Caco-2 (cell line): ENCODE measurements at regions not wholly inside any gene's neighbourhood (a gene's known extent, or its start where the extent isn't known, plus 50 kb on each side); places are given as distances from the start of the nearest gene placed in this dataset.

Source experiments
- BruUV-seq: library from RNA; stranded (reverse); fragments of 400-500 nt; replicated peaks from 2 replicates; lab custom pipeline; 2021; lab: Mats Ljungman, UMichigan
- CTCF ChIA-PET: fragments of 300-600 bp; sonication (Branson Sonifier 250); formaldehyde crosslinking; loops from one replicate; lab custom pipeline; 2022; ENCODE audit warnings: antibody characterized with exemption; lab: Charles Lee
- POLR2A ChIA-PET: fragments of 300-600 bp; sonication (Branson Sonifier 250); formaldehyde crosslinking; loops from one replicate; lab custom pipeline; 2022; ENCODE audit warnings: antibody characterized with exemption; lab: Charles Lee
- DNase-seq, 2 experiments: peaks; one replicate each; pipeline versions ENCODE4 v3.0.0 to v3.0.0-alpha.2; 2020 to 2022
- H3K27me3 ChIP-seq: replicated peaks from 2 replicates; pipeline ENCODE4 v1.6.0; 2011; ENCODE audit warnings: low read length; ENCODE audit not compliant: control insufficient read depth, insufficient read depth
- H3K36me3 ChIP-seq: 2 replicates; pipeline ENCODE4 v1.5.1; 2011; ENCODE audit warnings: low read length; ENCODE audit not compliant: control insufficient read depth, insufficient read depth
- H3K4me1 ChIP-seq: fragments of 250-450 bp; sonication (Bioruptor Pico); 2 replicates; pipeline ENCODE4 v1.5.1; 2020; ENCODE audit warnings: mild to moderate bottlenecking
- H3K4me3 ChIP-seq: 2 replicates; pipeline ENCODE4 v1.5.1; 2011; ENCODE audit warnings: low read depth, mild to moderate bottlenecking, control low read depth, low read length
- H3K9me3 ChIP-seq: fragments of 250-450 bp; sonication (Bioruptor Pico); 2 replicates; pipeline ENCODE4 v1.5.1; 2020; ENCODE audit warnings: mild to moderate bottlenecking, moderate library complexity
- H3K27ac Mint-ChIP-seq: one replicate; pipeline ENCODE4 v1.8.0; 2022; ENCODE audit warnings: mixed read lengths; ENCODE audit not compliant: unreplicated experiment
- H3K27me3 Mint-ChIP-seq: one replicate; pipeline ENCODE4 v1.8.0; 2022; ENCODE audit warnings: mixed read lengths; ENCODE audit not compliant: insufficient read depth, unreplicated experiment
- H3K36me3 Mint-ChIP-seq: one replicate; pipeline ENCODE4 v1.8.0; 2022; ENCODE audit warnings: mild to moderate bottlenecking, mixed read lengths; ENCODE audit not compliant: insufficient read depth, unreplicated experiment
- H3K4me1 Mint-ChIP-seq: one replicate; pipeline ENCODE4 v1.8.0; 2022; ENCODE audit warnings: low read depth, mixed read lengths; ENCODE audit not compliant: unreplicated experiment
- H3K4me3 Mint-ChIP-seq: one replicate; pipeline ENCODE4 v1.8.0; 2022; ENCODE audit warnings: mild to moderate bottlenecking, moderate library complexity, mixed read lengths; ENCODE audit not compliant: unreplicated experiment
- H3K9me3 Mint-ChIP-seq: one replicate; pipeline ENCODE4 v1.8.0; 2022; ENCODE audit warnings: mixed read lengths; ENCODE audit not compliant: unreplicated experiment
- intact Hi-C: fragments of 100-400 bp; cut with micrococcal nuclease; formaldehyde crosslinking; loops from one replicate; pipeline ENCODE4 v1.10.0; 2022; ENCODE audit not compliant: unreplicated experiment
- TF ChIP-seq, protein P1 (sequence below), 2 experiments: fragments of 200-600 bp in 1 of 2; IDR thresholded peaks; 1 replicate in 1 of 2; 2 replicates in 1 of 2; pipeline versions ENCODE4 v1.5.1 to v1.8.0; 2011 to 2022; ENCODE audit warnings: antibody characterized with exemption in 1 of 2, control low read depth in 1 of 2, inconsistent platforms in 1 of 2, low read depth in 1 of 2, low read length in 1 of 2, mild to moderate bottlenecking in 1 of 2, moderate library complexity in 1 of 2; ENCODE audit not compliant: insufficient read depth in 1 of 2, severe bottlenecking in 1 of 2, unreplicated experiment in 1 of 2

DNA sequence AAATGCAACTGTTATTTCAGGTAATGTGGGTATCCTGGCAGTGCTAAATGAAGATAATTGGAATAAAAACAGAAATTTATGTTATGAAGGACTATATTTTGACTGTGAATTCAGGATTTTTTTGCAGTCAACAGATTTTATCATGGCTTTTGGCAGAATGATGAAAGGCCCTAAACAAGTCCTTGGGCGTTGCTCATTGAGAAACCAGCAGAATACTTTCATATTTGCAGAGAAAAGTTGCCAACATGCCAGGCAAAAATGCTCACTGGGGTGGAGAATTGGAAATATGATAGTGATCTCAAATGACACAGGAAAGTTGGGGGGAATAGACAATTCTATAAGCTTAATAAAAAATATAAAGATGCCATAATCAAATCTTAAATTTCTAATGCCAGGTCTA, 121.1 kb downstream of the GPR85 start:
- Histone ChIP-seq H3K36me3 (no peaks in the 10 kb centered on the region), H3K4me3 (no peak overlapping the region), H3K9me3 (no peaks in the 10 kb centered on the region), H3K27me3 (no peaks in the 10 kb centered on the region), H3K4me1 (no peaks in the 10 kb centered on the region)
- H3K27me3 Mint-ChIP-seq = peaks cover 4% of the 10 kb centered on the region
- intact Hi-C loops = no loop called here
- no peaks in the 10 kb centered on the region for H3K4me1 Mint-ChIP-seq
- H3K36me3 Mint-ChIP-seq = no peaks in the 10 kb centered on the region
- H3K9me3 Mint-ChIP-seq = no peaks in the 10 kb centered on the region
- DNase-seq = no peak
- no peak overlapping the region for H3K27ac Mint-ChIP-seq
- TF ChIP-seq, protein P1, sequence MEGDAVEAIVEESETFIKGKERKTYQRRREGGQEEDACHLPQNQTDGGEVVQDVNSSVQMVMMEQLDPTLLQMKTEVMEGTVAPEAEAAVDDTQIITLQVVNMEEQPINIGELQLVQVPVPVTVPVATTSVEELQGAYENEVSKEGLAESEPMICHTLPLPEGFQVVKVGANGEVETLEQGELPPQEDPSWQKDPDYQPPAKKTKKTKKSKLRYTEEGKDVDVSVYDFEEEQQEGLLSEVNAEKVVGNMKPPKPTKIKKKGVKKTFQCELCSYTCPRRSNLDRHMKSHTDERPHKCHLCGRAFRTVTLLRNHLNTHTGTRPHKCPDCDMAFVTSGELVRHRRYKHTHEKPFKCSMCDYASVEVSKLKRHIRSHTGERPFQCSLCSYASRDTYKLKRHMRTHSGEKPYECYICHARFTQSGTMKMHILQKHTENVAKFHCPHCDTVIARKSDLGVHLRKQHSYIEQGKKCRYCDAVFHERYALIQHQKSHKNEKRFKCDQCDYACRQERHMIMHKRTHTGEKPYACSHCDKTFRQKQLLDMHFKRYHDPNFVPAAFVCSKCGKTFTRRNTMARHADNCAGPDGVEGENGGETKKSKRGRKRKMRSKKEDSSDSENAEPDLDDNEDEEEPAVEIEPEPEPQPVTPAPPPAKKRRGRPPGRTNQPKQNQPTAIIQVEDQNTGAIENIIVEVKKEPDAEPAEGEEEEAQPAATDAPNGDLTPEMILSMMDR (IDR thresholded peaks at IDR 0.05; ENCODE audit: insufficient read depth in 1 of 2, low read depth in 1 of 2, low read length in 1 of 2, severe bottlenecking in 1 of 2, unreplicated experiment in 1 of 2) = no peak
- CTCF ChIA-PET = no interaction called here
- no TSS peak for BruUV-seq
- H3K4me3 Mint-ChIP-seq = no peak overlapping the region
- POLR2A ChIA-PET = no interaction called here

DNA sequence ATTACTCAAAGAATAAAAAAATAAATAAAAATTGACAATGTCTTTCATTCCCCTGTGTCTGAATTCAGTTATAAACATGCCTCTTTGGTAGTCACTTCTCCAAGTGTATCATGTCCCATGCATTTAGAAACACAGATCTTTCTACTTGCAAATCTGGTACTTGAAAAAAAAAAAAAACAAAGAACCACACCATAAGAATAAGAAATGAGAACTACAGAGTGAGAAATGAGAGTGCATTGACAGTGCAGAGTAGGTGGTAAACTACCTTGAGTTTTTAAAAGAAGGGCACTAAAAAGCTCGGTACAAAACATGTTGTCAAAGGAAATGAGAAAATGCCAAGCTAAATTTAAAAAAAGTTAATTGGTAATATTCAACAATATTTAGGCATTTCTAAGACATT, 123.0 kb downstream of the GPR85 start:
- CTCF ChIA-PET = no interaction called here
- no peaks in the 10 kb centered on the region for H3K9me3 ChIP-seq
- no peak overlapping the region for H3K4me3 ChIP-seq
- POLR2A ChIA-PET = no interaction called here
- Mint-ChIP-seq H3K4me1 (no peaks in the 10 kb centered on the region), H3K9me3 (no peaks in the 10 kb centered on the region), H3K27me3 (peaks cover 8% of the 10 kb centered on the region), H3K4me3 (no peak overlapping the region), H3K36me3 (no peaks in the 10 kb centered on the region), H3K27ac (no peak overlapping the region)
- no peak for DNase-seq
- no peaks in the 10 kb centered on the region for H3K4me1 ChIP-seq
- TF ChIP-seq, protein P1 (IDR thresholded peaks at IDR 0.05; ENCODE audit: insufficient read depth in 1 of 2, low read depth in 1 of 2, low read length in 1 of 2, severe bottlenecking in 1 of 2, unreplicated experiment in 1 of 2) = no peak
- intact Hi-C loops = no loop called here
- no TSS peak for BruUV-seq
- no peaks in the 10 kb centered on the region for H3K27me3 ChIP-seq
- H3K36me3 ChIP-seq = no peaks in the 10 kb centered on the region

DNA sequence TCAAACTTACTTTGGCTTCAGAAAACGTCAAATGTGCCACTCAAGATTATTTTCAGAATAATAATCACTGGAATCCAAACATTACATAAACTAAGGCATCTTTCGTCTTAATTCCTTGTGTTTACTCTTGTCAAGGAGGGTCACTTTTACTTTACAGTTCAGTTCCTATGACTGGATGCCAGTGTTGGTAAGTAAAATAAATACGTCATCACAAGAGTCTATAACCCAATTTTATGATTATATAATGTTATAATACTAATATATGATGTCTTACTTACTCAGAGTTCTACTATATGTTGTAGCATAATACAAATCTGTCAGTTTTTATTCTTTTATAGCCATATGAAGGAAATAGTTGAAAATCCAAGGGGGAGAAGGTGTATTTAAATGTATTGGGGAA, 123.8 kb downstream of the GPR85 start:
- CTCF ChIA-PET = no interaction called here
- BruUV-seq = no TSS peak

More for the DNA sequence above, 123.8 kb downstream of the GPR85 start:
- no peaks in the 10 kb centered on the region for H3K27me3 ChIP-seq
- Mint-ChIP-seq H3K27ac (no peak overlapping the region), H3K36me3 (no peaks in the 10 kb centered on the region), H3K4me3 (no peak overlapping the region), H3K4me1 (no peaks in the 10 kb centered on the region), H3K9me3 (no peaks in the 10 kb centered on the region), H3K27me3 (peaks cover 8% of the 10 kb centered on the region)
- intact Hi-C loops = no loop called here
- POLR2A ChIA-PET = no interaction called here
- no peak overlapping the region for H3K4me3 ChIP-seq
- no peaks in the 10 kb centered on the region for H3K9me3 ChIP-seq
- H3K4me1 ChIP-seq = no peaks in the 10 kb centered on the region
- TF ChIP-seq, protein P1 (IDR thresholded peaks at IDR 0.05; ENCODE audit: insufficient read depth in 1 of 2, low read depth in 1 of 2, low read length in 1 of 2, severe bottlenecking in 1 of 2, unreplicated experiment in 1 of 2) = no peak
- no peaks in the 10 kb centered on the region for H3K36me3 ChIP-seq
- DNase-seq = no peak
